ENCODE measurements at regions not wholly inside any gene's neighbourhood (a gene's known extent, or its start where the extent isn't known, plus 50 kb on each side); places are given as distances from the start of the nearest gene placed in this dataset.

GRCh38 chr3:152156880-152157279, 111.8 kb upstream of the MBNL1 start:
- Histone ChIP-seq H2AFZ (ENCODE audit: low read depth, low read length, poor library complexity, severe bottlenecking) (peak overlapping the region; percentile 86), H3K9me2 (ENCODE audit: insufficient read depth) (no peaks in the 10 kb centered on the region), H3K4me1 (ENCODE audit: control insufficient read depth in 1 of 2, insufficient read depth in 2 of 2, low read length in 2 of 2) (peaks cover 0 to under 1% of the 10 kb centered on the region in 2 experiments; a peak in 1 of 4 replicates), H4K20me1 (ENCODE audit: insufficient read depth) (no peaks in the 10 kb centered on the region), H3K79me2 (ENCODE audit: insufficient read depth, low read length) (no peaks in the 10 kb centered on the region), H3K9me3 (ENCODE audit: control insufficient read depth in 1 of 2, insufficient read depth in 1 of 2, low read depth in 1 of 2, low read length in 2 of 2) (no peaks in the 10 kb centered on the region), H3K4me3 (replicated peaks in 1 of 2; ENCODE audit: low read depth in 1 of 2, low read length in 2 of 2) (no peak overlapping the region), H3K9ac (ENCODE audit: low read length) (no peak overlapping the region), H3K36me3 (ENCODE audit: control insufficient read depth in 1 of 2, insufficient read depth in 2 of 2, low read length in 2 of 2) (no peaks in the 10 kb centered on the region), H3K27ac (ENCODE audit: low read depth, low read length) (no peak overlapping the region), H3K27me3 (ENCODE audit: insufficient read depth, low read length) (no peaks in the 10 kb centered on the region), H3K4me2 (ENCODE audit: low read length) (no peak overlapping the region)
- ChIA-PET POLR2A (no interaction called here), RAD21 (ENCODE audit: low non-redundant PET in 1 of 2, low total read pairs in 2 of 2, uncharacterized antibody in 2 of 2, unreplicated experiment in 2 of 2) (no interaction called here), CTCF (no interaction called here)
- intact Hi-C loops (cut with micrococcal nuclease) = no loop called here
- no TSS peak for BruUV-seq (replicated peaks)
- TF ChIP-seq ATF3 (IDR thresholded peaks at IDR 0.05) = no peak
- ATAC-seq (no peak), DNase-seq (ENCODE audit: low read depth, low spot score) (no peak)

GRCh38 chr3:152157337-152157736, 111.4 kb upstream of the MBNL1 start:
- Histone ChIP-seq H3K27ac (ENCODE audit: low read depth, low read length) (no peak overlapping the region), H3K9me3 (ENCODE audit: control insufficient read depth in 1 of 2, insufficient read depth in 1 of 2, low read depth in 1 of 2, low read length in 2 of 2) (no peaks in the 10 kb centered on the region), H2AFZ (ENCODE audit: low read depth, low read length, poor library complexity, severe bottlenecking) (peak overlapping the region; percentile 86), H3K9ac (ENCODE audit: low read length) (no peak overlapping the region), H3K79me2 (ENCODE audit: insufficient read depth, low read length) (no peaks in the 10 kb centered on the region), H4K20me1 (ENCODE audit: insufficient read depth) (no peaks in the 10 kb centered on the region), H3K27me3 (ENCODE audit: insufficient read depth, low read length) (no peaks in the 10 kb centered on the region), H3K4me2 (ENCODE audit: low read length) (no peak overlapping the region), H3K4me3 (replicated peaks in 1 of 2; ENCODE audit: low read depth in 1 of 2, low read length in 2 of 2) (no peak overlapping the region), H3K9me2 (ENCODE audit: insufficient read depth) (no peaks in the 10 kb centered on the region), H3K36me3 (ENCODE audit: control insufficient read depth in 1 of 2, insufficient read depth in 2 of 2, low read length in 2 of 2) (no peaks in the 10 kb centered on the region), H3K4me1 (ENCODE audit: control insufficient read depth in 1 of 2, insufficient read depth in 2 of 2, low read length in 2 of 2) (no peaks in the 10 kb centered on the region)
- intact Hi-C loops (cut with micrococcal nuclease) = no loop called here
- CTCF ChIA-PET = no interaction called here
- POLR2A ChIA-PET = no interaction called here
- no peak for ATAC-seq
- RAD21 ChIA-PET (ENCODE audit: low non-redundant PET in 1 of 2, low total read pairs in 2 of 2, uncharacterized antibody in 2 of 2, unreplicated experiment in 2 of 2) = no interaction called here
- TF ChIP-seq JUND (IDR thresholded peaks at IDR 0.05) = no peak
- no peak for DNase-seq (ENCODE audit: low read depth, low spot score)
- BruUV-seq (replicated peaks) = no TSS peak

- H3K9me2 ChIP-seq (ENCODE audit: insufficient read depth) = no peaks in the 10 kb centered on the region
- H3K36me3 ChIP-seq (ENCODE audit: control insufficient read depth in 1 of 2, insufficient read depth in 2 of 2, low read length in 2 of 2) = no peaks in the 10 kb centered on the region
- no peaks in the 10 kb centered on the region for H3K9me3 ChIP-seq (ENCODE audit: control insufficient read depth in 1 of 2, insufficient read depth in 1 of 2, low read depth in 1 of 2, low read length in 2 of 2)
- ATAC-seq = no peak
- DNase-seq (ENCODE audit: low read depth, low spot score) = no peak
- RAD21 ChIA-PET (ENCODE audit: low non-redundant PET in 1 of 2, low total read pairs in 2 of 2, uncharacterized antibody in 2 of 2, unreplicated experiment in 2 of 2) = no interaction called here
- TF ChIP-seq POLR2AphosphoS5 (IDR thresholded peaks at IDR 0.05; ENCODE audit: low read depth, low read length) (no peak), YY1 (IDR thresholded peaks at IDR 0.05; ENCODE audit: extremely low read depth, insufficient replicate concordance, low read depth, low read length) (no peak), SRF (IDR thresholded peaks at IDR 0.05; ENCODE audit: low read depth) (0 out of 2 replicates have a peak, but pooled peaks have one; percentile 34), FOSL1 (IDR thresholded peaks at IDR 0.05; ENCODE audit: low read depth) (no peak), RAD21 (IDR thresholded peaks at IDR 0.05; ENCODE audit: low read depth) (no peak), TCF7L2 (IDR thresholded peaks at IDR 0.05; ENCODE audit: borderline replicate concordance, extremely low read depth, insufficient read depth, insufficient read length) (no peak), POLR2A (IDR thresholded peaks at IDR 0.05; ENCODE audit: borderline replicate concordance, extremely low read depth, insufficient read depth, insufficient read length) (no peak), CEBPB (IDR thresholded peaks at IDR 0.05; ENCODE audit: low read depth) (no peak)
- peak overlapping the region; percentile 42 for H2AFZ ChIP-seq (ENCODE audit: low read depth, low read length, poor library complexity, severe bottlenecking)
- CTCF ChIA-PET = no interaction called here
- no peak overlapping the region for H3K4me2 ChIP-seq (ENCODE audit: low read length)
- intact Hi-C loops (cut with micrococcal nuclease) = no loop called here
- no peaks in the 10 kb centered on the region for H3K27me3 ChIP-seq (ENCODE audit: insufficient read depth, low read length)
- no peak overlapping the region for H3K4me3 ChIP-seq (replicated peaks in 1 of 2; ENCODE audit: low read depth in 1 of 2, low read length in 2 of 2)
- H3K79me2 ChIP-seq (ENCODE audit: insufficient read depth, low read length) = no peaks in the 10 kb centered on the region
- no TSS peak for BruUV-seq (replicated peaks)
- no peaks in the 10 kb centered on the region for H3K4me1 ChIP-seq (ENCODE audit: control insufficient read depth in 1 of 2, insufficient read depth in 2 of 2, low read length in 2 of 2)
- H4K20me1 ChIP-seq (ENCODE audit: insufficient read depth) = no peaks in the 10 kb centered on the region
- no peak overlapping the region for H3K27ac ChIP-seq (ENCODE audit: low read depth, low read length)
- H3K9ac ChIP-seq (ENCODE audit: low read length) = no peak overlapping the region
- POLR2A ChIA-PET = no interaction called here
Observed at GRCh38 chr3:152159328-152159727, 109.4 kb upstream of the MBNL1 start.

Measured in HCT116 (cell line).